ENCODE measurements at regions not wholly inside any gene's neighbourhood (a gene's known extent, or its start where the extent isn't known, plus 50 kb on each side); places are given as distances from the start of the nearest gene placed in this dataset.

DNA sequence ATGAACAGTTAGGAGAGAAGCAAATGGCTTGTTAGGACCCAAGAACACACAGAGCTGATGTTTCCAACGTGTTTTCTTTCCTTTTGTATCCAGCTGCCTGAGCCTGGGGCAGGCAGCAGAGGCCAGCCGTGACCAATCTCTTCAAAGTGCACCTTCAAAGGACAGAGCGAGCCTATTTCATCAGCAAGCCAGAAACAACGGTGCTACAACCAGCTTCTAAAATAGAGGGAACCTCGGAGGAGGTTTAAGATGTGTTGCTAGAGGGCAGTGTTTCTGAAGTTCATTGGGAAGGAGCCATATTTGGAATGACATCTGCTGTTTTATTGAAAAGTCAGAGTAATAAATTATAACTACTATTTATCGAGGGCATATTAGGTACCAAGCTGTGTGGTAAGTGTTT lies 56.2 kb upstream of the RFC3 start:
- TF ChIP-seq FOXP2 (optimal IDR thresholded peaks at IDR 0.05; ENCODE audit: borderline replicate concordance, extremely low read depth, extremely low read length, insufficient read depth) (no peak), POLR2AphosphoS5 (IDR thresholded peaks at IDR 0.05; ENCODE audit: low read depth, low read length) (no peak)
- TF ChIP-seq, protein P1, sequence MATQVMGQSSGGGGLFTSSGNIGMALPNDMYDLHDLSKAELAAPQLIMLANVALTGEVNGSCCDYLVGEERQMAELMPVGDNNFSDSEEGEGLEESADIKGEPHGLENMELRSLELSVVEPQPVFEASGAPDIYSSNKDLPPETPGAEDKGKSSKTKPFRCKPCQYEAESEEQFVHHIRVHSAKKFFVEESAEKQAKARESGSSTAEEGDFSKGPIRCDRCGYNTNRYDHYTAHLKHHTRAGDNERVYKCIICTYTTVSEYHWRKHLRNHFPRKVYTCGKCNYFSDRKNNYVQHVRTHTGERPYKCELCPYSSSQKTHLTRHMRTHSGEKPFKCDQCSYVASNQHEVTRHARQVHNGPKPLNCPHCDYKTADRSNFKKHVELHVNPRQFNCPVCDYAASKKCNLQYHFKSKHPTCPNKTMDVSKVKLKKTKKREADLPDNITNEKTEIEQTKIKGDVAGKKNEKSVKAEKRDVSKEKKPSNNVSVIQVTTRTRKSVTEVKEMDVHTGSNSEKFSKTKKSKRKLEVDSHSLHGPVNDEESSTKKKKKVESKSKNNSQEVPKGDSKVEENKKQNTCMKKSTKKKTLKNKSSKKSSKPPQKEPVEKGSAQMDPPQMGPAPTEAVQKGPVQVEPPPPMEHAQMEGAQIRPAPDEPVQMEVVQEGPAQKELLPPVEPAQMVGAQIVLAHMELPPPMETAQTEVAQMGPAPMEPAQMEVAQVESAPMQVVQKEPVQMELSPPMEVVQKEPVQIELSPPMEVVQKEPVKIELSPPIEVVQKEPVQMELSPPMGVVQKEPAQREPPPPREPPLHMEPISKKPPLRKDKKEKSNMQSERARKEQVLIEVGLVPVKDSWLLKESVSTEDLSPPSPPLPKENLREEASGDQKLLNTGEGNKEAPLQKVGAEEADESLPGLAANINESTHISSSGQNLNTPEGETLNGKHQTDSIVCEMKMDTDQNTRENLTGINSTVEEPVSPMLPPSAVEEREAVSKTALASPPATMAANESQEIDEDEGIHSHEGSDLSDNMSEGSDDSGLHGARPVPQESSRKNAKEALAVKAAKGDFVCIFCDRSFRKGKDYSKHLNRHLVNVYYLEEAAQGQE (IDR thresholded peaks at IDR 0.05; ENCODE audit: insufficient read depth in 1 of 2, low read depth in 2 of 2, low read length in 2 of 2): no peak

DNA sequence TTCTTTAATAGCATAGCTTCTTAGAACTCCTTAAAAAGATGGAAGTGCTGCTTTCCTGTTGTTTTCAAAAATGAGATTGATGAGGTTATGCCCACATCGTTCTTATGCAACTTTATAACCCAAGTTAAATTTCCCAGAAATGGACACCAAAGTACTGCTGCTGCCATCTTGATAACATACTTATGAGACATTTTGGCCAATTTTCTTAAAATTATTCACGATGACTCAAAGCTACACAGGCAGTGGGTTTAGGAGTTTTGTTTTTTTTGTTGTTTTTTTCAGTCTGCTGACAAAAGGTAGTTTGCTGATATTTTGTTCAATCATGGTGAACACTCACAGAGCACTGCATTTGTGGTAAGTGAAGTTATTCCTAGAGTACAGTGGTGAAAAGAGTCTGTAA lies 54.9 kb upstream of the RFC3 start:
- TF ChIP-seq, protein P1 (IDR thresholded peaks at IDR 0.05; ENCODE audit: insufficient read depth in 1 of 2, low read depth in 2 of 2, low read length in 2 of 2): no peak
- TF ChIP-seq POLR2AphosphoS5 (IDR thresholded peaks at IDR 0.05; ENCODE audit: low read depth, low read length) (no peak), SIN3A (IDR thresholded peaks at IDR 0.05; ENCODE audit: borderline replicate concordance, insufficient read depth, low read length) (no peak), TAF1 (IDR thresholded peaks at IDR 0.05; ENCODE audit: borderline replicate concordance, insufficient read depth, low read length) (no peak), FOXP2 (optimal IDR thresholded peaks at IDR 0.05; ENCODE audit: borderline replicate concordance, extremely low read depth, extremely low read length, insufficient read depth) (no peak)

DNA sequence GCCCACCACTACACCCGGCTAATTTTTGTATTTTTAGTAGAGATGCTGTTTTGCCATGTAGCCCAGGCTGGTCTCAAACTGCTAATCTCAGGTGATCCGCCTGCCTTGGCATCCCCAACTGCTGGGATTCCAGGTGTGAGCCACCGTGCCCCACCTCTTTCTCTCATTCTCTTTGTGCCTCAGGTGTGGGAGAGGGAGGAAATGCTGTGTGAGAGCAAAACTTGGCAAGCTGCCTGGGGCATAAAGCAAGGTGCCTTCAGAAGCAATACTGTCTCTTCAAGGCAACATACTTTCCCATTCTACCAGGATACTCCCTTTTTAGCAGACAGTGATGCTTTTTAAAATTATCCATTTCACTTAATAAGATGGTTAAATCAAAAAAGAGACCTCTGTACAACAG lies 53.2 kb upstream of the RFC3 start:
- TF ChIP-seq, protein P1 (IDR thresholded peaks at IDR 0.05; ENCODE audit: insufficient read depth in 1 of 2, low read depth in 2 of 2, low read length in 2 of 2): no peak
- TF ChIP-seq POLR2AphosphoS5 (IDR thresholded peaks at IDR 0.05; ENCODE audit: low read depth, low read length): no peak
- no peak for TF ChIP-seq TAF1 (IDR thresholded peaks at IDR 0.05; ENCODE audit: borderline replicate concordance, insufficient read depth, low read length)
- no peak for TF ChIP-seq SIN3A (IDR thresholded peaks at IDR 0.05; ENCODE audit: borderline replicate concordance, insufficient read depth, low read length)
- no peak for TF ChIP-seq FOXP2 (optimal IDR thresholded peaks at IDR 0.05; ENCODE audit: borderline replicate concordance, extremely low read depth, extremely low read length, insufficient read depth)

DNA sequence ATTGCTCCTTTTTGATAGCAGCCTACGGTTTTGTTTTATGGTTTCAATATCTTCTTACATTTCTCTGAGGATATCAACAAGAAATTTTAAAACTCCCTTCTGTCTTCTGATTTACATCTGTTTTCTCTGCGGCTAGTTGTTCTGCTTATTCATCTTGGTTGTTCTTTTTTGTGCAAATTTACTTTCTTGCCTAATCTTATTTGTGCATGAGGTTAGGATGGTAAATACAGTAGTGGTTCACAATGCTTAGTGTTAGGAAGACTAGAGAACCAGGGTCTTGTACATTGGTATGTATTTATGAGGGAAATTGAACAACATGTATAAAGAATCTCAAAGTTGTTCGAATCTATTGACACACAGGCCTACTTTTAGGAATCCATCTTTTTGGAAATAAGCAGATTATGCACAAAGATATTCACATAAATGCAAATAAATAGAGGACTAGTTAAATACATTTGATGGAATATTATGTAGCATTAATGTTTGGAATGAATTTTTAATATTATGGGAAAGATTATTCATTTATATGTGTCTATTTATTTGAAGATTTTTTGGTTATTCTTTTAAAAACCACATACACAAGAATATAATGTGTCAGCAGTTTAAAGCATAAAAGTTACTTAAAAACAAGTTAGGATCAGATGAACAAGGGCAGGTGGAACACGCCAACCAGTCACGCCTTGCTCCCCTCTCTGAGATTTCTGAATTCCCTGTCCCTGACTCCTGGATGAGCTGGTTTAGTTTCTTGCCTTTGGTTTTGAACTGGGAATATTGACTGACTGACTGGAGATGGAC lies 51.4 kb upstream of the RFC3 start:
- TF ChIP-seq TAF1 (IDR thresholded peaks at IDR 0.05; ENCODE audit: borderline replicate concordance, insufficient read depth, low read length): no peak
- TF ChIP-seq, protein P1 (IDR thresholded peaks at IDR 0.05; ENCODE audit: insufficient read depth in 1 of 2, low read depth in 2 of 2, low read length in 2 of 2): no peak
- TF ChIP-seq SIN3A (IDR thresholded peaks at IDR 0.05; ENCODE audit: borderline replicate concordance, insufficient read depth, low read length): no peak
- no peak for TF ChIP-seq FOXP2 (optimal IDR thresholded peaks at IDR 0.05; ENCODE audit: borderline replicate concordance, extremely low read depth, extremely low read length, insufficient read depth)
- TF ChIP-seq POLR2AphosphoS5 (IDR thresholded peaks at IDR 0.05; ENCODE audit: low read depth, low read length): no peak
